Activated CD4-positive, alpha-beta memory T cell treated with anti-CD3 and anti-CD28 coated beads, Interleukin-2, amount 10 ng/mL, durations not matched to agents 7 days and 5 days (primary cell): ENCODE measurements at regions not wholly inside any gene's neighbourhood (a gene's known extent, or its start where the extent isn't known, plus 50 kb on each side); places are given as distances from the start of the nearest gene placed in this dataset.

Experiments
- CTCF ChIA-PET: fragments of 350-600 bp; sonication (Branson Sonifier 250); formaldehyde crosslinking; loops from one replicate; lab custom pipeline; 2021; ENCODE audit warnings: antibody characterized with exemption, inconsistent platforms; lab: Charles Lee
- POLR2A ChIA-PET: fragments of 350-600 bp; sonication (Branson Sonifier 250); formaldehyde crosslinking; loops from one replicate; lab custom pipeline; 2021; ENCODE audit warnings: antibody characterized with exemption; lab: Charles Lee
- DNase-seq: peaks from one replicate; pipeline ENCODE4 v3.0.0-alpha.2; 2020
- H3K27ac Mint-ChIP-seq: one replicate; pipeline ENCODE4 v1.8.0; 2021; ENCODE audit warnings: mild to moderate bottlenecking, mixed read lengths
- H3K27me3 Mint-ChIP-seq: one replicate; pipeline ENCODE4 v1.8.0; 2021; ENCODE audit warnings: mixed read lengths
- H3K36me3 Mint-ChIP-seq: one replicate; pipeline ENCODE4 v1.8.0; 2021; ENCODE audit warnings: low read depth, mixed read lengths
- H3K4me1 Mint-ChIP-seq: one replicate; pipeline ENCODE4 v1.8.0; 2021; ENCODE audit warnings: mixed read lengths
- H3K4me3 Mint-ChIP-seq: one replicate; pipeline ENCODE4 v1.8.0; 2021; ENCODE audit warnings: mild to moderate bottlenecking, mixed read lengths
- H3K9me3 Mint-ChIP-seq: one replicate; pipeline ENCODE4 v1.8.0; 2021; ENCODE audit warnings: mixed read lengths

DNA sequence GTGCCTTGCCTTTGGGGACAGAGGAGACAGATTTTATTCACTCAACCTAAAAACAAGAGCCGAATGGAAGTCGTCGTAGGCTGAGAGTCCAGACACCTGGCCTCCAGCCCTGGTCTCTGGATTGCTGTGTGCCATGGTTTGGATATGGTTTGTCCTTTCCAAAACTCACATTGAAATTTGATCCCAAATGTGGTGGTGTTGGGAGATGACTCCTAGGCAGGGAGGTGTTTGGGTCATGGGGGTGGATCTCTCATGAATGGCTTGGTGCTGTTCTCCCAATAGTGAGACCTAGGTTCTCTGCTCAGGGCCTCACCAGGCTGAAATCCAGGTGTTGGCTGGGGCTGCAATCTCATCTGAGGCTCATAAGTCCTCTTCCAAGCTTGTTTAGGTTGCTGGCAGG lies 75.5 kb downstream of the FOXD2 start:
- POLR2A ChIA-PET = no interaction called here
- CTCF ChIA-PET = no interaction called here
- Mint-ChIP-seq H3K4me1 (no peaks in the 10 kb centered on the region), H3K36me3 (no peaks in the 10 kb centered on the region), H3K4me3 (no peak overlapping the region), H3K27ac (no peak overlapping the region), H3K27me3 (peaks cover 32% of the 10 kb centered on the region), H3K9me3 (no peaks in the 10 kb centered on the region)
- no peak for DNase-seq

DNA sequence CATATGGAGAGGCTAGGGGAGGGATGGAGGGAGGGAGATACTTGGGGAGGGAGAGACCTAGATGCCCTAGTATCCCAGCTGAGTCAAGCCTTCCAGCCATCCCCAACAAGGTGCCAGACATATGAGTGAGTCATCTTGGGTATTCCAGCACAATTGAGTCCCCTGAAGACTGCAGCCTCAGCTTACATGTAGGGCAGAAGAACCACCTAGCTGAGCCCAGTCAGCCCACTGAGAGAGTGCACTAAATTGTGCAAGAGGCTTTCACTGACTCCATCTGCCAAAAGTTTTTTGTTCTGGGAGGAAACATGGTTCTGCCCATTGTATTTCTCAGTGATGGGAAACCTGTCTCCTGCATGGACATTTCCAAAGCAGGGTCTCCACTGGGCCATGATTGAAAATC lies 76.4 kb downstream of the FOXD2 start:
- ChIA-PET CTCF (no interaction called here), POLR2A (no interaction called here)
- Mint-ChIP-seq H3K4me3 (no peak overlapping the region), H3K4me1 (no peaks in the 10 kb centered on the region), H3K27ac (no peak overlapping the region), H3K36me3 (no peaks in the 10 kb centered on the region), H3K27me3 (peaks cover 25% of the 10 kb centered on the region), H3K9me3 (no peaks in the 10 kb centered on the region)
- no peak for DNase-seq

DNA sequence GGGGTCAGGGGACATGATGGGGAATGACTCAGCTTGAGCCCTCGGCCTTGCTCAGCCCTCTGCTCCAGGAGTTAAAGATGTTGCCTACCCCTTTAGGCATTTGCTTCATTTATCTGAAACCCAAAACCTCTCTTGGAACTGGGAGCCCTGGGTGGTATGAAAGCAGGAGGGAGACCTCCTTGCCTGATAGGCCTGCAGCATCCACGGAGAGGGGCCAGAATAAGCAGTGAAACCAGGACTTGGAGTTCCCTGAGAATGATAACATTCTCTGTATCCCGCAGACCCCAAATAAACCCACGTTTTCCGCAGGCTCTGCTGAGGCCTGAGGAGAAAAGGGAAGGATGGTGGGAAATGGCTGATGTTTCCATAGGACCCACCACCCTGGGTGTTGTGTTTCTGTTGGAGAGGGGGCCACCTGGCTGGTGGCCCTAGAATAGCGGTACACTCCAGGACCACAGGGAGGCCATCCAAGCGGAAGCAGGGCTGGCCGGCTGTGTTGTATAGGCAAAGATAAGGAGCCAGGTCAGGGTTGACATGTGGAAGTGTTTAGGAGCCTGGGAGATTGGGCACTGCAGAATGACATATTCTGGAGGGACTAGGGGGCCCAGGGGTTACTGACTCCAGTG lies 77.4 kb downstream of the FOXD2 start:
- H3K27me3 Mint-ChIP-seq = peaks cover 16% of the 10 kb centered on the region

DNA sequence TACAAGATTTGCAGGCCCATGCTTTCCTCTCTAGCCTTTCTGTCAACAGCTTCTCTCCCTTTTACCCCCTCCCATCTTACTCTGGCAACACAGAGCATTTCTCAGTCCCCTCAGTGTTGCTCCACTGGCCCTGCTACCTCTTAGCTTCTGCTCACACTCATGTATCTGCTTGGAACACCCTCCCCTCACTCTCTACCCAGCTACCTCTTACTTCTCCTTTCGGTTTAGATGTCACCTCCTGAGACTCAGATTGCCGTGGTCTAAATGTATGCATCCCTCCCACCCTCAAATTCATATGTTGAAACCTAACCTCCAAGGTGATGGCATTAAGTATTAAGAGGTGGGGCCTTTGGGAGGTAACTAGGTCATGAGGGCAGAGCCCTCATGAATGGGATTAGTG lies 80.1 kb downstream of the FOXD2 start:
- ChIA-PET CTCF (interaction anchor here (1.0 kb wide), 1 partner anchor 11 kb away, joined by 3 read pairs; no protein-coding TSS in a partner anchor), POLR2A (no interaction called here)
- Mint-ChIP-seq H3K4me1 (no peaks in the 10 kb centered on the region), H3K27ac (no peak overlapping the region), H3K27me3 (peaks cover 14% of the 10 kb centered on the region), H3K4me3 (no peak overlapping the region), H3K36me3 (no peaks in the 10 kb centered on the region), H3K9me3 (no peaks in the 10 kb centered on the region)
- no peak for DNase-seq

More for the DNA sequence above, 77.4 kb downstream of the FOXD2 start:
- no peak overlapping the region for H3K4me3 Mint-ChIP-seq
- ChIA-PET CTCF (no interaction called here), POLR2A (no interaction called here)
- H3K27ac Mint-ChIP-seq = no peak overlapping the region
- DNase-seq = no peak
- H3K9me3 Mint-ChIP-seq = no peaks in the 10 kb centered on the region
- no peaks in the 10 kb centered on the region for H3K4me1 Mint-ChIP-seq
- no peaks in the 10 kb centered on the region for H3K36me3 Mint-ChIP-seq

DNA sequence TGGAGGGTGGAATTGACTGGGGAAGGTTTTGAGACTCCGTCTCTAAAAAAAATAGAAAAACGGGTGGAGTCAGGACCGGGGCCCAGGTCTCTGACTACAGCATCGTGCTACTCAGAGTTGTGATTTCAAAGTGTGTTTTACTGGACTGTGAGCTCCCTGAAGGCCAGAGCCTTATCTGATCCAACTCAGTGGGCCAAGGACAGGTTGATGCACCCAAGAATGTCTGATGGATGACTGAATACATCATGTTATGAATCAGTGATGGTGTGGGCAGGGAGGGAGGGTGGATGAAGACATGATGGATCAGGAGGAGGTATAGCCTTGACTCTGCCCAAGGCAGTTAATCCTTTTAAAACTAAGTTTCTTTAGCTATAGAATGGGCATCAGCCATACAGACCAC lies 81.6 kb downstream of the FOXD2 start:
- Mint-ChIP-seq H3K4me1 (no peaks in the 10 kb centered on the region), H3K27me3 (peaks cover 20% of the 10 kb centered on the region), H3K27ac (no peak overlapping the region), H3K4me3 (no peak overlapping the region), H3K9me3 (no peaks in the 10 kb centered on the region), H3K36me3 (no peaks in the 10 kb centered on the region)
- POLR2A ChIA-PET = no interaction called here
- no peak for DNase-seq
- CTCF ChIA-PET = no interaction called here

DNA sequence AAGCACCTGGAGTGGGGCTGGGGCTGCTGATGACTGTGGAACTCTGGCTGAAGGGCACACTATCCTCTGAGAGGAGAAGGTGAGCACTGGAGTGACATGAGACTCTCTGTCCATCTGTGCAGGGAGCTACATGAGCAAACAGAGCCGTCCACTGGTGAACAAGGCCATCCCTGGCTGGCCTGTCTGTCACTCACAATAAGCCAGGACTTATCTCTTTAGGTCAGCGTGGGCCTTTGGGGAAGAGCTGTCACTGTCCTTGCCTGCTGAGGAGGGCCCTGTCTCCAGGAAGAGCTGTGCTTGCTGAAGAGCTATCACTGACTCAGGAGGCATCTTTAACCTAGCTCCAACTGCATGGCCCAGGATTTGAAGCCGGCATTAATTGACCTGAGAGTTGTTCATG lies 82.1 kb downstream of the FOXD2 start:
- no peak overlapping the region for H3K27ac Mint-ChIP-seq
- H3K4me3 Mint-ChIP-seq = no peak overlapping the region
- DNase-seq = no peak
- H3K4me1 Mint-ChIP-seq = no peaks in the 10 kb centered on the region
- H3K36me3 Mint-ChIP-seq = no peaks in the 10 kb centered on the region
- H3K27me3 Mint-ChIP-seq = peaks cover 22% of the 10 kb centered on the region
- ChIA-PET CTCF (no interaction called here), POLR2A (no interaction called here)
- no peaks in the 10 kb centered on the region for H3K9me3 Mint-ChIP-seq

DNA sequence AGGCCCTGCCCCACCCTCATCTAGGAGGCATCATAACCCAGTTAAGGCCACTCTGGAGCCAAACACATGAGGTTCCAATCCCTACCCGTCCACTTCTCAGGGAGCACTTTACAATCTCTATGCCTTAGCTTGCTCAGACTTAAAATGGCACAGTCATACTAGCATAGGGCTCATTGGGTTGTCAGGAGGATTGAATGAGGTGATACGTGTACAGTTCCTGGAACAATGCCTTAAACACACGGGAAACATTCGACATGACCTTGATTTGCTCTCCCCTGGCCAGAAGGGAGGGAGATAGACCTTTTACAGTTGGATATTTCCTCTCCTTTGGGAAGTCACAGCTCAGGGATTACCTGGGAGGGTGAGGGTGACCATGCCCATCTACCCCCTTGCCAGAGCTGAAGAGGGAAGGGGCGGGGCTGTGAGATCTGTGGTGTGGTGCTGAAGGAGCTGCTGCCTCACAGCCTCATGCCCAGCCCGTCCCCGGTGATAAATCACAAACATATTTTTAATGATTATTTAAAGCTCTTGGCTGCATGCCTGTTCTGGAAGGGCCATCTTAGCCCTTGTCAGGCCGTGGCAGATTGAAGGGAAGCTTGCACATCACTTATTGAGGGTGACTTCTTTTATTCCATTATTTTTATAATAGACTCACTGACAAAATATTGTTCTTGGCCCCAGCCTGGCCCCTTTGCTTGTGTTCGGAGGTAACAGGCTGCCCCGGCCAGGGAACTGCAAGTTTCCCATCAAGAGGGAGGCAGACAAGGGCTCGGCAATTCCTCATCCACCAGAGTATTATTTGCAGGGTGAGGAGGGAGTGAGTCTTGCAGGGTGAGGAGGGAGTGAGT lies 83.4 kb downstream of the FOXD2 start:
- H3K27ac Mint-ChIP-seq = no peak overlapping the region
- POLR2A ChIA-PET = no interaction called here
- no peaks in the 10 kb centered on the region for H3K4me1 Mint-ChIP-seq
- no peak for DNase-seq
- no peak overlapping the region for H3K4me3 Mint-ChIP-seq
- no peaks in the 10 kb centered on the region for H3K9me3 Mint-ChIP-seq
- CTCF ChIA-PET = no interaction called here
- H3K36me3 Mint-ChIP-seq = no peaks in the 10 kb centered on the region
- peaks cover 30% of the 10 kb centered on the region for H3K27me3 Mint-ChIP-seq

DNA sequence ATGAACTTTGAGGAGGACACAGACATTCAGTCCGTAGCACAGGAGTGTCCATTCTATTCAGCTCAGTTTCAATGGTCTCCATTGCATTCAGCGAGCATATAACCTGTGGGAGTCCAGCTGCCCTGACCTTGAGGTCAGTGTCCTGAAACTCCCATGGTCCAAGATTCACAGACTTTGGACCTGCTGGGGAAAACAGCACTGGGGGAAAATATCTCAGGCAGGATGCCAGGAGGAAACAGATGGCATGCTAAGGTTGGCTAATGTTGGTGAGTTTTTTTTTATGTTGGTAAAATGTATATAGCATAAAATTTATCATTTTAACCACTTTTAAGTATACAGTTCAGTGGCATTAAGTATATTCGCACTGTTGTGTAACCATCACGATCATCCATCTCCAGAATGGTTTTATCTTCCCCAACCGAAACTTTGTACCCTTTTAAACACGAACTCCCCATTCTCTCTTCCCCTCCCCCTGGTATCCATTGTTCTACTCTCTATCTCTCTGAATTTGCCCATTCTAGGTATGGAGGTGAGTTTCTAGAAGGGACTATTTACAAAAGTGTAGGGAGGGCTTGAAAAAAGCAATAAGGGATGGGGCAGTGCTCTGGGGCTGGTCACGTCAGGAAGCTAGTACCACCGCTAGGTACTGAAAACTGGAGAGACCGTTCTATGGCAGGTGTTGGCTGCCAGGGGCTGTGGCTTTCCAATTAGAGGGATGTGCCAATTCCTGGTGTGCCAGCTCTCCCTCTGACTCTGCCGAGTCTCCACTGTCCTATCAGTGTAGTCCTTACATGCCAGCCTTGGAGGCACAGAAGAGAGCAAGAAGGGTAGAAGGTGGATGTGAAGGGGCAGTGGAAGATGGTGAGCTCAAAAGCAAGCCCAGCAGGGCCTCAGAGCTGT lies 85.3 kb downstream of the FOXD2 start:
- ChIA-PET POLR2A (no interaction called here), CTCF (interaction anchor here (1.0 kb wide), 1 partner anchor 203 kb away, joined by 4 read pairs; no protein-coding TSS in a partner anchor)
- no peaks in the 10 kb centered on the region for H3K4me1 Mint-ChIP-seq
- H3K4me3 Mint-ChIP-seq = no peak overlapping the region
- no peak overlapping the region for H3K27ac Mint-ChIP-seq
- no peak for DNase-seq
- no peaks in the 10 kb centered on the region for H3K36me3 Mint-ChIP-seq
- peaks cover 2% of the 10 kb centered on the region for H3K9me3 Mint-ChIP-seq
- peaks cover 31% of the 10 kb centered on the region for H3K27me3 Mint-ChIP-seq

DNA sequence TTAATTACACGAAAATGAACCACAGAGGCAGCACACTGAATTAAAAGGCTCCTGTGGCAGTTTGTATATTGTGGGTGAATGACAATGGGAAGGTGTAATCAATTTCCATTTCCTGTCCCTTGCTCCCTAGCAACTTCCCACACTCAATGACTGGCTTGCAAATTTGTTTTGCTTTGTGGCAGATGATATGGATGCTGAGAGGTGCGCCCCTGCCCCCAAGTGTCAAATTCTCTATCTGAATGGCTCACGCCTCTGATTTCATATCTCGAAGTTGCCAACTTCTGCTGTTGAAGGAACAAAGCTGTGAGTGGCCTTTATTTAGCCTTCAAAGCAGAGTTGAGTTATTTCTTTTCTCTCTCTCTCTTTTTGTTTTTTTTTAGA lies 86.0 kb downstream of the FOXD2 start:
- Mint-ChIP-seq H3K36me3 (no peaks in the 10 kb centered on the region), H3K4me3 (no peak overlapping the region), H3K27ac (no peak overlapping the region), H3K4me1 (no peaks in the 10 kb centered on the region), H3K27me3 (peaks cover 33% of the 10 kb centered on the region), H3K9me3 (peaks cover 4% of the 10 kb centered on the region)
- ChIA-PET CTCF (interaction anchor here (1.0 kb wide), 1 partner anchor 202 kb away, joined by 4 read pairs; no protein-coding TSS in a partner anchor), POLR2A (no interaction called here)
- no peak for DNase-seq

DNA sequence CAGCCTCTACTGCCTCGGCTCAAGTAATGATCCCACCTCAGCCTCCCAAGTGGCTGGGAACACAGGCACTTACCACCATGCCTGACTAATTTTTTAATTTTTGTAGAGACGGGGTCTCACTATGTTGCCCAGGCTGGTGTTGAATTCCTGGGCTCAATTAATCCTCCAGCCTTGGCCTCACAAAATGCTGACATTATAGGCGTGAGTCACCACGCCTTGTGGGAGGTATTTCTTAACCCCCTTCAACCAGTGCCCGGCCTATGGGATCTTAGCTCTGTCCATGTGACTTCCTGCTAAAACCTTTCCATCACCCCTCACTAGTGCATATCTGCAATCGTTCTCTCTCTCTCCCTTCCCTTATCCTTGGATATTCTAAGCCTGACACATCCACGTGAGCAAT lies 86.4 kb downstream of the FOXD2 start:
- CTCF ChIA-PET = interaction anchor here (1.0 kb wide), 1 partner anchor 202 kb away, joined by 4 read pairs; no protein-coding TSS in a partner anchor
- no peaks in the 10 kb centered on the region for H3K36me3 Mint-ChIP-seq
- no peak for DNase-seq
- peaks cover 4% of the 10 kb centered on the region for H3K9me3 Mint-ChIP-seq
- POLR2A ChIA-PET = no interaction called here
- H3K4me3 Mint-ChIP-seq = no peak overlapping the region
- H3K27me3 Mint-ChIP-seq = peaks cover 33% of the 10 kb centered on the region
- H3K4me1 Mint-ChIP-seq = no peaks in the 10 kb centered on the region
- H3K27ac Mint-ChIP-seq = no peak overlapping the region

DNA sequence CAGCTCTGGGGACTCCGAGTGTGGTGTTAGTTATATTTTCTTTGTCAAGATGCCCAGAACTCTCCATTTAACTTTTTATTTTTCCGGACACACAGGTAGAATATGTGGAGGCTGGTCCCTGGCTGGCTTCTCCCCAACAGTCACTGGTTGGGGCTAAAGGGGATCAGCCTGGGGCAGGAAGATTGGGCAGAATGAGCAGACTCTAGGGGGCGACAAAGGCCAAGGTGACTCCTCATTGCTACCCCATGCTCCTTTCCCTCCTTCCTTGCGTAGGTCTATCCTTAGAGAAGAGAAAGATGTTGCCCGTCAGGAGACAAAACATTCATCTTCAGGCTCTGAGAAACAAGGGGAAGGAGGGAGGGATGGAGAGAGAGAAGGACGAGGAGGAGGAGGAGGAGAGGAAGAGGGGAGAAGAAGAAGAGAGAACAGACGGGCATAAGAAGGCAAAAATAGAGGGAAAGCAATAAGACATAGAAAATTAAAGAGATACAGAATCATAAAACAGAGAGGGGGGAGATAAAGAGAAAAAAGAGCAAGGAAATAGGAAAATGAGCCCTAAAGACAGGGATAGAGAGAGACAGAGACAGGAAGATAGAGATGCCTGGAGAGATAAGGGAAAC lies 89.9 kb downstream of the FOXD2 start:
- H3K36me3 Mint-ChIP-seq = no peaks in the 10 kb centered on the region
- no peak overlapping the region for H3K4me3 Mint-ChIP-seq
- H3K4me1 Mint-ChIP-seq = no peaks in the 10 kb centered on the region
- ChIA-PET POLR2A (no interaction called here), CTCF (interaction anchor here (1.2 to 1.7 kb wide), 3 partner anchors 91 to 198 kb away, joined by 3 to 6 read pairs (median 4); no protein-coding TSS in a partner anchor)
- H3K27ac Mint-ChIP-seq = no peak overlapping the region
- DNase-seq = no peak
- peaks cover 6% of the 10 kb centered on the region for H3K9me3 Mint-ChIP-seq
- peaks cover 51% of the 10 kb centered on the region for H3K27me3 Mint-ChIP-seq

DNA sequence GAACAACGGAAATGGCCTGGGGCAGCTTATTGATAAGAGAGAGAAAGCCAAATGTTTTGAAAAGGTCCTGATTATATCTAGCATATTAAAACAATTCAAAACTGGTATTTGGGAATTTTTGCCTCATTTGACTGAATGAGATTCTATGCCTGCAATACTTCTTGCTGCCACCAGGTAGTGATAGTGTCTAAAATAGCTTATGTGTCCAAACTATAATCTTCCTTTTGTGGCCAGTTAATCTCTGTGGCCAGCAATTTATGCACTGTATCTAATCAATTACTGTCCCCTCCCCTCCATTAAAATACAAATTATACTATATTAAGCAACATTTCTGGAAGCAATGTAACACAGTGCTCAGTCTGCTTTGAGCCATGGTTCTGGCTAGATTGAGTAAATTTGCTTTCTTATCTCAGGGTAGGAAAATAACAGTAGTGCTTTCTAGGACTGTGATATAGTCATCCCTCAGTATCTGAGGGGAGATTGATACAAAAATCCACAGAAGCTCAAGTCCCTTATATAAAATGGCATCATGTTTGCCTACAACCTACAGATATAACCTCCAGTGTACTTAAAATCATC lies 91.8 kb downstream of the FOXD2 start:
- CTCF ChIA-PET = interaction anchor here (1.0 to 2.2 kb wide), 3 partner anchors 92 to 224 kb away, joined by 3 to 7 read pairs (median 3); partner anchors contain the start of gene FOXD2
- POLR2A ChIA-PET = no interaction called here
- no peak for DNase-seq
- Mint-ChIP-seq H3K4me1 (no peaks in the 10 kb centered on the region), H3K4me3 (no peak overlapping the region), H3K36me3 (no peaks in the 10 kb centered on the region), H3K27me3 (peaks cover 52% of the 10 kb centered on the region), H3K9me3 (peaks cover 6% of the 10 kb centered on the region), H3K27ac (no peak overlapping the region)
